ENCODE measurements at regions not wholly inside any gene's neighbourhood (a gene's known extent, or its start where the extent isn't known, plus 50 kb on each side); places are given as distances from the start of the nearest gene placed in this dataset.

- TF ChIP-seq CTCF (IDR thresholded peaks at IDR 0.05): no peak
- no peak for TF ChIP-seq POLR2A (IDR thresholded peaks at IDR 0.05)
Measured at GRCh38 chr10:65419629-65420028, 1506.2 kb upstream of the LRRTM3 start.
